ENCODE measurements at regions not wholly inside any gene's neighbourhood (a gene's known extent, or its start where the extent isn't known, plus 50 kb on each side); places are given as distances from the start of the nearest gene placed in this dataset.
A peak's percentile ranks its signal among the peaks of the same experiment; 100 is the strongest.

DNA sequence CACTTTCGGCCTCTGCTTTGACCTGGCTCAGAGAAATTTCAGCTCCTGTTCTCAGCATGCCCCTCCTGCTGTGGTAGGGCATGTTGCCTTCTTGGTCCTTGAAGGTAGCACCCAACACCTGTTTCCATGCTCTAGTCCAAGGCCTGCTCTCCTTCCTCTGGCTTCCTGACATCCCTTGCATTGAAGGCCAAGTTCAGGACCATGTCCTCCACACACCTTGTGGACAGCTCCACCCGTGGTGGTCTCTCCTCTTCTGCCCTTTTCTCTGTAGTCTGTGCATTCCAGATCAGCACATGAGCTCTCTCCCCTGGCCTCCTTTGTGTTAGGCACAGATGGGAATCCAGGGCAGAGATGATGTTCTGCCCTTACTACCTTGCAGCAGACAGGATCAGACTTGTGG is 225.3 kb downstream of the ADAMTS15 start:
- TF ChIP-seq, protein P1, sequence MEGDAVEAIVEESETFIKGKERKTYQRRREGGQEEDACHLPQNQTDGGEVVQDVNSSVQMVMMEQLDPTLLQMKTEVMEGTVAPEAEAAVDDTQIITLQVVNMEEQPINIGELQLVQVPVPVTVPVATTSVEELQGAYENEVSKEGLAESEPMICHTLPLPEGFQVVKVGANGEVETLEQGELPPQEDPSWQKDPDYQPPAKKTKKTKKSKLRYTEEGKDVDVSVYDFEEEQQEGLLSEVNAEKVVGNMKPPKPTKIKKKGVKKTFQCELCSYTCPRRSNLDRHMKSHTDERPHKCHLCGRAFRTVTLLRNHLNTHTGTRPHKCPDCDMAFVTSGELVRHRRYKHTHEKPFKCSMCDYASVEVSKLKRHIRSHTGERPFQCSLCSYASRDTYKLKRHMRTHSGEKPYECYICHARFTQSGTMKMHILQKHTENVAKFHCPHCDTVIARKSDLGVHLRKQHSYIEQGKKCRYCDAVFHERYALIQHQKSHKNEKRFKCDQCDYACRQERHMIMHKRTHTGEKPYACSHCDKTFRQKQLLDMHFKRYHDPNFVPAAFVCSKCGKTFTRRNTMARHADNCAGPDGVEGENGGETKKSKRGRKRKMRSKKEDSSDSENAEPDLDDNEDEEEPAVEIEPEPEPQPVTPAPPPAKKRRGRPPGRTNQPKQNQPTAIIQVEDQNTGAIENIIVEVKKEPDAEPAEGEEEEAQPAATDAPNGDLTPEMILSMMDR (IDR thresholded peaks at IDR 0.05; ENCODE audit: unreplicated experiment): no peak
- DNase-seq (ENCODE audit: unreplicated experiment): peak; percentile 6
- intact Hi-C loops (cut with micrococcal nuclease): no loop called here
- H3K4me1 Mint-ChIP-seq (ENCODE audit: insufficient read depth, unreplicated experiment): peaks cover 31% of the 10 kb centered on the region
- BruUV-seq (replicated peaks): no TSS peak
- no peaks in the 10 kb centered on the region for H3K36me3 Mint-ChIP-seq (ENCODE audit: insufficient read depth, unreplicated experiment)
- ChIA-PET POLR2A (no interaction called here), CTCF (interaction anchor here (1.0 kb wide), 1 partner anchor 231 kb away, joined by 3 read pairs; no protein-coding TSS in a partner anchor)
- H3K27me3 Mint-ChIP-seq (ENCODE audit: insufficient read depth, unreplicated experiment): no peaks in the 10 kb centered on the region
- H3K4me3 Mint-ChIP-seq (ENCODE audit: unreplicated experiment): no peak overlapping the region
- H3K9me3 Mint-ChIP-seq (ENCODE audit: unreplicated experiment): peaks cover 5% of the 10 kb centered on the region
- no peak overlapping the region for H3K27ac Mint-ChIP-seq (ENCODE audit: low read depth, unreplicated experiment)

DNA sequence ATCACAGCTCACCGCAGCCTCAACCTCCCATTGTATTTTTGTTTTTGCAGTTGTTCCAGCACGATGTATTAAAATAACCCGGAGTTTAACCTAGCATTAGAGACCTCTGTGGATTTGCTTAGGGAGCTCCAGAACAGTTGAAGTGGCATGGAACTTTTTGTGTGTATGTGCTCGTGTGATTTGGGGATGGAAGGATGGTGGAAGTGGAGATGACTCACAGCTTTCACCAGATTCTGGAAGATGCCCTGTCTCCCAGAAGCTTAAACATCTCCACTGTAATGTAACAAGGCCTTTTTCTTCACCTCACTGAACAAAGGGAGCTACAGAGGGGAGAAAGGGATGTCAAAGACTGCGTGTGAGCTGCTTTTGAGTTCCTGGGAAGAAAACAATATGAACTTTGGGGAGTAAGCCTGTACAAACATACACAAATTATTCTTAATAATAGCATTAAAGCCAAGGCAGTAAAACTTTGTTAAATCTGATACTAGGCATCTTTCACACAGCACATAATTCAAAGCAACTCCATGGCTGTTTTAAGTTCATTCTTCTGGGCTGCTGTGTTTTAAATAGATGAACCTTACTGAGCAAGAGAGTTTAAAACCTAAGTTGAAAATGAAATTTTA is 226.4 kb downstream of the ADAMTS15 start:
- no peaks in the 10 kb centered on the region for H3K27me3 Mint-ChIP-seq (ENCODE audit: insufficient read depth, unreplicated experiment)
- CTCF ChIA-PET: interaction anchor here (0.6 to 1.8 kb wide), 5 partner anchors 15 to 232 kb away, joined by 3 to 8 read pairs (median 3); partner anchors contain the start of gene ADAMTS15
- intact Hi-C loops (cut with micrococcal nuclease): no loop called here
- H3K36me3 Mint-ChIP-seq (ENCODE audit: insufficient read depth, unreplicated experiment): no peaks in the 10 kb centered on the region
- no peak overlapping the region for H3K4me3 Mint-ChIP-seq (ENCODE audit: unreplicated experiment)
- peaks cover 31% of the 10 kb centered on the region for H3K4me1 Mint-ChIP-seq (ENCODE audit: insufficient read depth, unreplicated experiment)
- POLR2A ChIA-PET: interaction anchor here (0.6 kb wide), 1 partner anchor 18 kb away, joined by 3 read pairs; no protein-coding TSS in a partner anchor
- DNase-seq (ENCODE audit: unreplicated experiment): no peak
- BruUV-seq (replicated peaks): no TSS peak
- TF ChIP-seq, protein P1 (IDR thresholded peaks at IDR 0.05; ENCODE audit: unreplicated experiment): no peak
- no peak overlapping the region for H3K27ac Mint-ChIP-seq (ENCODE audit: low read depth, unreplicated experiment)
- peaks cover 13% of the 10 kb centered on the region for H3K9me3 Mint-ChIP-seq (ENCODE audit: unreplicated experiment)

DNA sequence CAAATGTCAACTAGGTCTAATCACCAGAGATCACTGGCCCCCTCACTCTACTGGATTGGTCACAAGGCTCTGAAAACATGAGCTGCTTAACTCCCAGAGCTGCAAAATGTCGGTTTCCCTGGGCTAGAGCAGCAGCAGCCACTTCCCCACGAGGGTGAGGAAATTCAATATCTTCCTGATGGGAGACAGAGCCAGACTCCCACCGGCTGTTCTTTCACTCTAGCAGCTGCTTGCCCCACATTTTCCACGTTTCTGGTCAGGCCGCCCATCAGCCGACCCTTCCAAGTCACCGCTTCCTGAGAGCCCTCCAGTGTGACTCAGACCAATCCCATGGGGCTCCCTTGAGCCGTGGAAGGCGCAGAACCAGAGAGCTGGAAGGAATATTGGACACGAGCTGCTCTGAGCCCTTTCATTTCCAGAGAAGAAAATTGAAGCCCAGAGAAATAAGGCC is 227.0 kb downstream of the ADAMTS15 start:
- TF ChIP-seq, protein P1 (IDR thresholded peaks at IDR 0.05; ENCODE audit: unreplicated experiment): no peak
- H3K27ac Mint-ChIP-seq (ENCODE audit: low read depth, unreplicated experiment): no peak overlapping the region
- no peaks in the 10 kb centered on the region for H3K36me3 Mint-ChIP-seq (ENCODE audit: insufficient read depth, unreplicated experiment)
- DNase-seq (ENCODE audit: unreplicated experiment): no peak
- H3K9me3 Mint-ChIP-seq (ENCODE audit: unreplicated experiment): peaks cover 13% of the 10 kb centered on the region
- BruUV-seq (replicated peaks): no TSS peak
- no peak overlapping the region for H3K4me3 Mint-ChIP-seq (ENCODE audit: unreplicated experiment)
- CTCF ChIA-PET: interaction anchor here (1.0 to 1.8 kb wide), 3 partner anchors 52 to 228 kb away, joined by 4 to 8 read pairs (median 4); partner anchors contain the start of gene ADAMTS15
- intact Hi-C loops (cut with micrococcal nuclease): no loop called here
- POLR2A ChIA-PET: interaction anchor here (0.6 kb wide), 1 partner anchor 19 kb away, joined by 3 read pairs; no protein-coding TSS in a partner anchor
- peaks cover 31% of the 10 kb centered on the region for H3K4me1 Mint-ChIP-seq (ENCODE audit: insufficient read depth, unreplicated experiment)
- no peaks in the 10 kb centered on the region for H3K27me3 Mint-ChIP-seq (ENCODE audit: insufficient read depth, unreplicated experiment)

DNA sequence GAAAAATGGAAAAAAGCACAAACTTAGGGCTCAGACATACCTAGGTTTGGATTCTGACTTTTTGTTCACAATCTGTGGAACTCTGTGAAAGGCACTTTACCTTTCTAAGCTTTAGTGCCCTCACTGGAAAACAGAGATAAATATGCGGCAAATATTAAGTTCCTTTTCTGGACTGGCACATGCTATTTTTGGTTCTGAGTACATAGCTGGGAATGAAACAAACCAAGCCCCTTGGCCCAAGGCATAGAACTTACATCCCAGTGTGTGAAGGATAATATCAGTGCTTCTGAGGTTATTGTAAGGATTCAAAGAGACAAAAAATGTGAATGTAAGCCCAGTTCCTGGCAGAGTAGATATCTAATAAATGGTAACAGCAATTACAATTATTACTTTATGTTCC is 227.5 kb downstream of the ADAMTS15 start:
- ChIA-PET CTCF (interaction anchor here (0.9 to 1.8 kb wide), 4 partner anchors 51 to 228 kb away, joined by 3 to 8 read pairs (median 4); partner anchors contain the start of gene ADAMTS15), POLR2A (no interaction called here)
- intact Hi-C loops (cut with micrococcal nuclease): no loop called here
- Mint-ChIP-seq H3K9me3 (ENCODE audit: unreplicated experiment) (peaks cover 17% of the 10 kb centered on the region), H3K4me1 (ENCODE audit: insufficient read depth, unreplicated experiment) (peaks cover 31% of the 10 kb centered on the region), H3K36me3 (ENCODE audit: insufficient read depth, unreplicated experiment) (no peaks in the 10 kb centered on the region), H3K4me3 (ENCODE audit: unreplicated experiment) (no peak overlapping the region), H3K27me3 (ENCODE audit: insufficient read depth, unreplicated experiment) (no peaks in the 10 kb centered on the region), H3K27ac (ENCODE audit: low read depth, unreplicated experiment) (no peak overlapping the region)
- DNase-seq (ENCODE audit: unreplicated experiment): no peak
- BruUV-seq (replicated peaks): no TSS peak
- TF ChIP-seq, protein P1 (IDR thresholded peaks at IDR 0.05; ENCODE audit: unreplicated experiment): no peak

Measured in MCF 10A (cell line).